ENCODE measurements at regions not wholly inside any gene's neighbourhood (a gene's known extent, or its start where the extent isn't known, plus 50 kb on each side); places are given as distances from the start of the nearest gene placed in this dataset.

DNA sequence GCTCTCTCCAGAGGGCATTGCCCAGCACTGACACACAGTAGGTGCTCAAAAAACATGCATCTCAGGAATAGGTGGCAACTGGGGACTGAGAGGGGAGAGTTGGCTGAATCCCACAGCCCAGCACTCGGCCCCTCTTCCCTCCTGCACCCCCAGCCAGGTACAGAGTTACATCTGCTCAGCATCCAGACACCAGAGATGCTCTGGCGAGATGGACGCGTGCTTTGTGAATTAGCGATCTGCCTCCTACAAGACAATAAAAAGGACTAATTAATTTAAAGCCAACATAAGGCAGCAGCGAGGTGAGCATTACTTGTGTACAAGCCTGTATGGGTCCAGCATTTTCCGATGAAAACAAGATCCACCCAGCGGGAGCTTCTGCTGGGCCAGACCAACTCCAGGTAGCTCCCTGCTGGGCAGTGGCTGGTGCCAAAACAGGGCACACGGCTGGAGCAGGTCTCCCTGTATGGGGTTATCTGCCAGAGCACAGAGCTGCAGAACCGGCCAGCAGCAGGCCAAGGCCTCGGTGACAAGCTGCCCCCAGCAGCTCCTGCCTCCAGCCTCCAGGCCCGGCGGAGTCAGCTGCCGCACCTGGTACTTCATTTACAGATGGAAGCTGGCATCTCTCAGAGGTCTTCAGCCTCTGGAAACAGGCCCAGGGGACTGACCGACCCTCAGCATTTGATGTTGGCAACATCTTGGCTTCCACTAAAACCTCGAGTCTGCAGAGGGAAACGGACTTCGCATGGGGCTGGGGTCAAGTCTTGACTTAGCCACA lies 219.7 kb upstream of the SDK2 start:
- Histone ChIP-seq H3K9me3 (ENCODE audit: control insufficient read depth, low read depth, low read length) (no peaks in the 10 kb centered on the region), H3K4me1 (ENCODE audit: control insufficient read depth, insufficient read depth, low read length) (no peaks in the 10 kb centered on the region), H3K27me3 (ENCODE audit: control insufficient read depth, insufficient read depth, low read length) (no peaks in the 10 kb centered on the region), H3K36me3 (ENCODE audit: control insufficient read depth, insufficient read depth, low read length) (no peaks in the 10 kb centered on the region), H3K27ac (ENCODE audit: low read length) (no peak overlapping the region), H3K4me3 (ENCODE audit: low read length) (no peak overlapping the region)
- DNase-seq, result no peak
- WGBS (ENCODE audit: insufficient coverage, low lambda C conversion rate), result no CpG with 5 or more reads among the region's 18 CpGs

DNA sequence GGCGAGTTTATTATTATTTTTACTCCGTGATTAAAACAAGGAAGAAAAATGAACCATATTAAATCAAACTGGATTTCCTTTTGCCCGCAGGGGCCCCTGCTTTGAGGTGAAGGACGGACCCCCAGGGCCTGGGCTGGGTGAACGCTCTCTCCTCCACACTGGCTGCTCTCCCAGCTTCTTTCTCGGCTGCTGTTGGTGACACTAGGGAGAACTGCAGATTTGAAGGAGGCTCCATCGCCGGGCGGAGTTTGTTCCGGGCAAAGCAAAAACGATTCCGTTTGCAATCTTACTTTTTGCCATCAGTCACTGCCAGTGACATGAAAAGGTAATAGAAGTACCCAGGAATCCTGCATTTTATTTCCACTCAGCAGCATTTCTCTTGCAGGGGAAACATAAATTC lies 221.6 kb upstream of the SDK2 start:
- DNase-seq, result no peak
- Histone ChIP-seq H3K4me3 (ENCODE audit: low read length) (no peak overlapping the region), H3K4me1 (ENCODE audit: control insufficient read depth, insufficient read depth, low read length) (no peaks in the 10 kb centered on the region), H3K9me3 (ENCODE audit: control insufficient read depth, low read depth, low read length) (no peaks in the 10 kb centered on the region), H3K27ac (ENCODE audit: low read length) (no peak overlapping the region), H3K27me3 (ENCODE audit: control insufficient read depth, insufficient read depth, low read length) (peaks cover 3% of the 10 kb centered on the region), H3K36me3 (ENCODE audit: control insufficient read depth, insufficient read depth, low read length) (no peaks in the 10 kb centered on the region)
- WGBS (ENCODE audit: insufficient coverage, low lambda C conversion rate), result no CpG with 5 or more reads among the region's 12 CpGs

DNA sequence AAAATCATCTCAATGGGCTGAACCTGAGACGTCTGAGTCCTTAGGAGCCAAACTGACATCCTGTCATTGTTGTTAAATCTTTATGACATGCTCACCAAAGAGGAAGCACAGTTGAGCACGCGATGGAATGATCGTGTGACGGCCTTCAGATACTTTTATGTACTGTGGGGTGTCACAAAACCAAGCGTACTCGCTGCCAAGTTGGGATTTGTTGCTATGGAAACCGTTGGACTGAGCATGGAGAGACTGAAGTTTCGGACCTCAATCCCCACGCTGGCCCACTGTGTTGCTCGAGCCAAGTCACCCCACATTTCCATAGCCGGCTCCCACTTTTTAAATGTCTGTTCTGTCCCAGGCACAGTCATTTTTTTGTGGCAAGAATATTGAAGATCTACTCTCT lies 222.8 kb upstream of the SDK2 start:
- Histone ChIP-seq H3K36me3 (ENCODE audit: control insufficient read depth, insufficient read depth, low read length) (no peaks in the 10 kb centered on the region), H3K4me1 (ENCODE audit: control insufficient read depth, insufficient read depth, low read length) (no peaks in the 10 kb centered on the region), H3K27me3 (ENCODE audit: control insufficient read depth, insufficient read depth, low read length) (peaks cover 3% of the 10 kb centered on the region), H3K9me3 (ENCODE audit: control insufficient read depth, low read depth, low read length) (no peaks in the 10 kb centered on the region), H3K27ac (ENCODE audit: low read length) (no peak overlapping the region), H3K4me3 (ENCODE audit: low read length) (no peak overlapping the region)
- DNase-seq, result no peak
- 83% methylated on average over 1 of the region's 12 CpGs for WGBS (ENCODE audit: insufficient coverage, low lambda C conversion rate)

DNA sequence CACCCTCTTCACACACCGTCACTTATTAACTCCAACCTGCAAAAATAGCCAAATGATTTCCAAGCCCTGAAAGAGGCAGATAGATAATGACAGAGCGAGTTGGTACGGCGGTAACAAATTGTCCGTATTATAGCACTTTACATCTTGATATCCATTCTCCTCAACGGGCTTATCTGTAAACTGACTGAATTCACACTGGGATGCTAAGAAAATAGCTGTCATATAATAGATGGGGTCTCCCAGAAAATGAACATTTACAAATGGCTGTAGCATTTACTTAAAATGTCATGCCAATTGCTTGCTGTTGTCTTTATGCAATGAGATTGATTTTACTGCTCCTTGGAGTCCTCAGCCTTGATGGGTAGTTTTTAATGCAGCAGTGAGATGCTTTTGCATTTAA lies 225.8 kb upstream of the SDK2 start:
- Histone ChIP-seq H3K9me3 (ENCODE audit: control insufficient read depth, low read depth, low read length) (no peaks in the 10 kb centered on the region), H3K27me3 (ENCODE audit: control insufficient read depth, insufficient read depth, low read length) (peaks cover 3% of the 10 kb centered on the region), H3K36me3 (ENCODE audit: control insufficient read depth, insufficient read depth, low read length) (no peaks in the 10 kb centered on the region), H3K4me1 (ENCODE audit: control insufficient read depth, insufficient read depth, low read length) (no peaks in the 10 kb centered on the region), H3K4me3 (ENCODE audit: low read length) (no peak overlapping the region), H3K27ac (ENCODE audit: low read length) (no peak overlapping the region)
- DNase-seq, result no peak
- WGBS (ENCODE audit: insufficient coverage, low lambda C conversion rate), result 83% methylated on average over 1 of the region's 6 CpGs

DNA sequence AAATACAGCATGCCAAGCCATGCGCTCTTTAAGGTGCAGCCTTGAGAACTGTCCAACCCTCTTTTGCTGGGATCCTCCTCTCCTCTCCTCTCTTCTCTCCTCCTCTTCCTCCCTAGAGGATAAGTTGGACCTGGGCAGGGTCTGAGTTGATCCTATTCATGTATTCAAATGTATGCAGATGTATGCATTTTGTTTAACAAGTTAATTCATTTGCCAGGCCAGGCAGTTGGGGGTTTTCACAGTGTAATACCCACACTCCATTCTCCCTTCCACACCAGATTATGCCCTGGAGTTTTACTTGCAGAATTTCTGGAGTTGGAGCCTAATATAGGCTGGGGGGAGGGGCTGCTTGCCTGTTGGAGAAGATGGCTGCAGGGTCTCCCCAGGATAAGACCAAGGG lies 226.2 kb upstream of the SDK2 start:
- no peaks in the 10 kb centered on the region for H3K4me1 ChIP-seq (ENCODE audit: control insufficient read depth, insufficient read depth, low read length)
- no peaks in the 10 kb centered on the region for H3K36me3 ChIP-seq (ENCODE audit: control insufficient read depth, insufficient read depth, low read length)
- no CpG with 5 or more reads among the region's 1 CpG for WGBS (ENCODE audit: insufficient coverage, low lambda C conversion rate)
- no peak for DNase-seq
- H3K4me3 ChIP-seq (ENCODE audit: low read length), result no peak overlapping the region
- peaks cover 3% of the 10 kb centered on the region for H3K27me3 ChIP-seq (ENCODE audit: control insufficient read depth, insufficient read depth, low read length)
- no peaks in the 10 kb centered on the region for H3K9me3 ChIP-seq (ENCODE audit: control insufficient read depth, low read depth, low read length)
- no peak overlapping the region for H3K27ac ChIP-seq (ENCODE audit: low read length)

DNA sequence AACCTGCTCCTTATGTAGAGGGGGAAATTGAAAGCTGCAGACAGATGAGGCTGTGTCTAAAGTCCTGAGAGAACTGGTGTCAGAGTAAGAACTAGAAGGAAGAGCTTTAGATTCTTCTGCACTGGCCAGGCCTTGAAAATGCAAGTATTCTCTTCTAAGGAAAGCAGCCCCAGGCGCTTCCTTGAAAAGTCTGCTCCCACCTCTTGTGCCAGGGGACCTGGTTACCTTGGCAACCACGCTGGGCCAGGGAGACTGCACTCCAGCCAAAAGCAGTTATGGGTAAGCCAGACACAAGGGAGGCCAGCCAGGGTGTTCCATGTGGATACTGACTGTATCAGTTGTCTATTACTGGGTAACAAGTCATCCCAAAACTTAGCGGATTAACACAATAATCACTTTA lies 228.6 kb upstream of the SDK2 start:
- H3K4me3 ChIP-seq (ENCODE audit: low read length), result no peak overlapping the region
- no peaks in the 10 kb centered on the region for H3K4me1 ChIP-seq (ENCODE audit: control insufficient read depth, insufficient read depth, low read length)
- no peaks in the 10 kb centered on the region for H3K9me3 ChIP-seq (ENCODE audit: control insufficient read depth, low read depth, low read length)
- DNase-seq, result no peak
- no peak overlapping the region for H3K27ac ChIP-seq (ENCODE audit: low read length)
- H3K27me3 ChIP-seq (ENCODE audit: control insufficient read depth, insufficient read depth, low read length), result peaks cover 3% of the 10 kb centered on the region
- WGBS (ENCODE audit: insufficient coverage, low lambda C conversion rate), result no CpG with 5 or more reads among the region's 3 CpGs
- H3K36me3 ChIP-seq (ENCODE audit: control insufficient read depth, insufficient read depth, low read length), result no peaks in the 10 kb centered on the region

DNA sequence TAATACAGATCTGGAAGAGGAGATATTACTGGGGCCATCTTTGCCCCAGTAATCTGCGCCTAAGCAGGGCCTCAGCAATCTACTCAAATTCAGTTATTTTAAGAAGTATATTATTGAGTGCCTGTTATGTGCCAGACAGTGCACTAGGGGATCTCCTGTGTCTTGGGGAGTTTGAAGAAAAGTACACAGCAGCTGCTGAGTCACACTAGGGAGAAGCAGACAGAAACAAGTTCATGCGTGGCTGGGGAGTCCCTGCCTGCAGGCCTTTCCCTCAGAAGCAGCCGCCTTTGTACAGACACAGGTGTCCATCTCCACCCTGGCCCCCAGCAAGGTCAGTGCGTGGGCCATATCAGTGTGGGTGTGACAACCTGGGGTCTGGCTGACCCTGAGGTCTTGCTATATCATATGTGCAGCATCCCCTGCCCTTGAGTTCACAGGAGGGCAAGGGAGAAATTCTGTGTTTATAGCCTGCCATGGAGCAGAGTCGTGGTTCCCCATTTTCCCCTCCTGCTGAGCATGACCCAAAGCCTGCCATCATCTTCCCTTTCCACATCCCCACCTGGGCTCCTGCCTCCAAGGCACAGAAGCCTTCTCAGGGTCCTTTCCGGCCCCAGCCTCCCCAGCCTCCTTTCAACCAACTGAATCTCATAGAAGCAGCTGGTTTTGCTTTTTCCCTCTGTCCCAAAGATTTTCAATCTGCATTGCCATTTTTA lies 229.9 kb upstream of the SDK2 start:
- Histone ChIP-seq H3K27ac (ENCODE audit: low read length) (no peak overlapping the region), H3K36me3 (ENCODE audit: control insufficient read depth, insufficient read depth, low read length) (no peaks in the 10 kb centered on the region), H3K27me3 (ENCODE audit: control insufficient read depth, insufficient read depth, low read length) (peaks cover 7% of the 10 kb centered on the region), H3K4me3 (ENCODE audit: low read length) (no peak overlapping the region), H3K4me1 (ENCODE audit: control insufficient read depth, insufficient read depth, low read length) (no peaks in the 10 kb centered on the region), H3K9me3 (ENCODE audit: control insufficient read depth, low read depth, low read length) (no peaks in the 10 kb centered on the region)
- DNase-seq, result no peak
- no CpG with 5 or more reads among the region's 6 CpGs for WGBS (ENCODE audit: insufficient coverage, low lambda C conversion rate)

DNA sequence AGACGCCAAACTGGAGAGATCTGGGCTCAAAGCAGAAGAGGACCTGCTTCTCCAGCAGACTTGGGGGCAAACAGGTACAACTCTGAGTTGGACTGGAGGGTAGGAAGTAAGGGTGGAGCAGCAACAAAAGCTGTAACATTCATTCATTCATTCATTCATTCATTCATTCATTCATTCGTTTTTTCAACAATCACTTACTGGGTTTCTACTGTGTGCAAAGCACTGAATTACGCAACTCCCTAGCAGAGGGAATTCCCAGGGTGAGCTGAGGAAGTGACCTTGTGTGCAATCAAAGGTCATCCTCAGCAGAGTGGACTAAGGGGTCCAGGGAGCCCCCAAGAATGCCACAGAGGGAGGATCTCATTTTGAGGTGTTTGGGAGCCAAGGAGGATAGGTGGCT lies 231.1 kb upstream of the SDK2 start:
- DNase-seq, result no peak
- H3K9me3 ChIP-seq (ENCODE audit: control insufficient read depth, low read depth, low read length), result no peaks in the 10 kb centered on the region
- H3K4me1 ChIP-seq (ENCODE audit: control insufficient read depth, insufficient read depth, low read length), result no peaks in the 10 kb centered on the region
- WGBS (ENCODE audit: insufficient coverage, low lambda C conversion rate), result 17% methylated on average over 1 of the region's 3 CpGs
- no peaks in the 10 kb centered on the region for H3K36me3 ChIP-seq (ENCODE audit: control insufficient read depth, insufficient read depth, low read length)
- H3K4me3 ChIP-seq (ENCODE audit: low read length), result no peak overlapping the region
- H3K27ac ChIP-seq (ENCODE audit: low read length), result no peak overlapping the region
- peaks cover 3% of the 10 kb centered on the region for H3K27me3 ChIP-seq (ENCODE audit: control insufficient read depth, insufficient read depth, low read length)

DNA sequence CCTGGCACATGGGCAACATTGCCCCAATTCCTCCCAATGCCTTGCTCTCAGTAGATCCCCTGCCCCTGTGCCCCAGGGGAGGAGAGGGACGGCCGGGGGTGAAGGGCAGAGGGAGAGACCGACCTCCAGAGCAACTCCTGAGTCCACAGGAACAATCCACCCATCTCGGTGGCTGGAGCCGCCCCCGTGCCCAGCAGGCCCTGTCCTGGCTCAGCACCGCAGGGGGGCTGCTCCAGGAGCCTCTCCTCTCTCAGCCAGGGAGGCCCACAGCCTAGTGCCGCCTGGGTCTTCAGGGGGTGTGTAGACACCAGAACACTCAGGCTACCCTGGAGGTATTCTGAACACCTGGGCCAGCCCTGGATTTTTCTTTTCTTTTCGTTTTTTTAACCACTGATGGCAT lies 233.7 kb upstream of the SDK2 start:
- Histone ChIP-seq H3K27ac (ENCODE audit: low read length) (no peak overlapping the region), H3K4me1 (ENCODE audit: control insufficient read depth, insufficient read depth, low read length) (no peaks in the 10 kb centered on the region), H3K4me3 (ENCODE audit: low read length) (no peak overlapping the region), H3K36me3 (ENCODE audit: control insufficient read depth, insufficient read depth, low read length) (no peaks in the 10 kb centered on the region), H3K27me3 (ENCODE audit: control insufficient read depth, insufficient read depth, low read length) (peaks cover 3% of the 10 kb centered on the region), H3K9me3 (ENCODE audit: control insufficient read depth, low read depth, low read length) (no peaks in the 10 kb centered on the region)
- 60% methylated on average over 1 of the region's 9 CpGs for WGBS (ENCODE audit: insufficient coverage, low lambda C conversion rate)
- DNase-seq, result no peak

DNA sequence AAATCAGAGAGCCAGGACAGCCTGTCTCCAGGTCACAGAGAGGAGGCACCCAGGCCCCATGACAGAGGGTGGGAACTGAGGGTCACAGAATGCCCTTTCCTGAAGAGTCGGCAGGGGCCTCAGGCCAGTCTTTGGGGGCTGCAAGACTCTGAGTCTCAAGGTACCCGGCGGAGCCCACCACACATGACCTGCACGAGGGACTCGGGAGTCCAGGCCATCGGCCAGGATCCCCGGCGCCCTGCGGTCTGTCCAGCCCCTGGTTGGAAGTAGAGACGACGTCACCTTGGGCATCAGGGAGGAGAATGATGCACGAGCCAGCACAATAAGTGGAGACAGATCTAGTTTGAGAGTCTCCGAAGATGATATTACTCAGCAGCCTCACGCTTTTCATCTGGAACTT lies 234.7 kb upstream of the SDK2 start:
- no peak overlapping the region for H3K27ac ChIP-seq (ENCODE audit: low read length)
- H3K36me3 ChIP-seq (ENCODE audit: control insufficient read depth, insufficient read depth, low read length), result no peaks in the 10 kb centered on the region
- no peak for DNase-seq
- WGBS (ENCODE audit: insufficient coverage, low lambda C conversion rate), result 80% methylated on average over 2 of the region's 14 CpGs
- H3K27me3 ChIP-seq (ENCODE audit: control insufficient read depth, insufficient read depth, low read length), result peaks cover 3% of the 10 kb centered on the region
- H3K4me1 ChIP-seq (ENCODE audit: control insufficient read depth, insufficient read depth, low read length), result no peaks in the 10 kb centered on the region
- H3K4me3 ChIP-seq (ENCODE audit: low read length), result no peak overlapping the region
- no peaks in the 10 kb centered on the region for H3K9me3 ChIP-seq (ENCODE audit: control insufficient read depth, low read depth, low read length)

DNA sequence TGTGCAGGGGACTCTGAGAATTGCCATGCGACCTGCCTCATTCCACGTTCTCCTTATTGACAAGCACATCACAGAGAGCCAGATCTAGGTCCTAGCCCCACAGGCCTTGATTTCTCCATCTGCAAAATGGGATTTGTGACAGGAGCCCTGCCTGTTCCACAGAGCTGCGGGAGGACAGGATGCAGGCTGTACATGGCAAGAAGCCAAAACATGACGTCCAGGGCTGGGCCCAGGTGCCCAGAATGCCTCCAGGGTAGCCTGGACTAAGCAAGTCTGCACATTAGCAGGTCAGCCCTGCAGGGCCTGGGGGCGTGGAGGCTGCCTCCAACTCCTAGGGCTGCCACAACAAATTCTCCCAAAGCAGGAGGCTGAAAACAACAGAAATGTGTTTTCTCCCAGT lies 235.7 kb upstream of the SDK2 start:
- no peaks in the 10 kb centered on the region for H3K36me3 ChIP-seq (ENCODE audit: control insufficient read depth, insufficient read depth, low read length)
- no CpG with 5 or more reads among the region's 5 CpGs for WGBS (ENCODE audit: insufficient coverage, low lambda C conversion rate)

More for the DNA sequence above, 235.7 kb upstream of the SDK2 start:
- H3K27ac ChIP-seq (ENCODE audit: low read length), result no peak overlapping the region
- peaks cover 3% of the 10 kb centered on the region for H3K27me3 ChIP-seq (ENCODE audit: control insufficient read depth, insufficient read depth, low read length)
- no peaks in the 10 kb centered on the region for H3K4me1 ChIP-seq (ENCODE audit: control insufficient read depth, insufficient read depth, low read length)
- H3K4me3 ChIP-seq (ENCODE audit: low read length), result no peak overlapping the region
- no peak for DNase-seq
- no peaks in the 10 kb centered on the region for H3K9me3 ChIP-seq (ENCODE audit: control insufficient read depth, low read depth, low read length)
